ENCODE measurements at regions not wholly inside any gene's neighbourhood (a gene's known extent, or its start where the extent isn't known, plus 50 kb on each side); places are given as distances from the start of the nearest gene placed in this dataset.
A peak's percentile ranks its signal among the peaks of the same experiment; 100 is the strongest.

DNA sequence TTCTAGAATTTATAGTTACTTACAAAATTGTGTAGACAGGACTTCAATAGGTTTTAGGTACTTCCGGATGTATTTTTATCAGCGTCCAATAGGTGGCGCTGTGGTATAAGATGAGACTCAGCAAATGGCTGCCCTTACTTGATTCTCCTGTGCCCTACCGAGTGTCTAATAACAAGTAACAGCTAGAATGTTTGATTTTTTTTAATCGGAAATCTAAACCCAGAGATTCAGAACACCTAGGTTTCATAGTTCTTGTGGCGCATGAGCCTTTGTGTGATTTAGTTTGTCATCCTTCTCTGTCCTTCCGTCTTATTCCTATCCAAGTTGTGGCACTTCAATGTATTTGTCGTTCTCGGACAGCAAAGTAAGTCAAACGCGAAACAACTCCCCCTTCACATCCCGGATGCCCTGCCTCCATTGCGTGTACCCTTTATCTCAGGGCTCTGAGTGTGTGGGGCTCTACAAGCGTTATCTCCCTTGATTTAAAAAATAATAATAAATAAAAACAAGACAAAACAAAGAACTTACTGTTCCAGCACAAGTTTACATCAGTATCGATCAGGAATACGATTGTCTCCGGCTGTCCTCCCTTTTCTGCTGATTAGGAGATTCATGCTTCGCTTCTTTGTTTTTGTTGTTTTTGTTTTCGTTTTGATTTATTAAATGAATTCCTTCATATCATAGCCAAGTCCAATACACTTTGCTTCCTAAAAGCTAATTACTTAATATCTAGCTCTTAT lies 50.7 kb upstream of the SLC30A5 start (continued):
- TF ChIP-seq FOXJ3 (CRISPR knock-in tag; IDR thresholded peaks at IDR 0.05), result no peak
- no peak for TF ChIP-seq GATA2 (CRISPR knock-in tag; IDR thresholded peaks at IDR 0.05)
- TF ChIP-seq, protein P1, sequence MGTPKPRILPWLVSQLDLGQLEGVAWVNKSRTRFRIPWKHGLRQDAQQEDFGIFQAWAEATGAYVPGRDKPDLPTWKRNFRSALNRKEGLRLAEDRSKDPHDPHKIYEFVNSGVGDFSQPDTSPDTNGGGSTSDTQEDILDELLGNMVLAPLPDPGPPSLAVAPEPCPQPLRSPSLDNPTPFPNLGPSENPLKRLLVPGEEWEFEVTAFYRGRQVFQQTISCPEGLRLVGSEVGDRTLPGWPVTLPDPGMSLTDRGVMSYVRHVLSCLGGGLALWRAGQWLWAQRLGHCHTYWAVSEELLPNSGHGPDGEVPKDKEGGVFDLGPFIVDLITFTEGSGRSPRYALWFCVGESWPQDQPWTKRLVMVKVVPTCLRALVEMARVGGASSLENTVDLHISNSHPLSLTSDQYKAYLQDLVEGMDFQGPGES (IDR thresholded peaks at IDR 0.05; ENCODE audit: low read depth, low read length), result no peak
- TF ChIP-seq, protein P2, sequence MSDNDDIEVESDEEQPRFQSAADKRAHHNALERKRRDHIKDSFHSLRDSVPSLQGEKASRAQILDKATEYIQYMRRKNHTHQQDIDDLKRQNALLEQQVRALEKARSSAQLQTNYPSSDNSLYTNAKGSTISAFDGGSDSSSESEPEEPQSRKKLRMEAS (IDR thresholded peaks at IDR 0.05; ENCODE audit: low read depth), result no peak
- TF ChIP-seq EZH2phosphoT487 (IDR thresholded peaks at IDR 0.05; ENCODE audit: borderline replicate concordance, low read depth), result no peak
- TF ChIP-seq YY1 (IDR thresholded peaks at IDR 0.05; ENCODE audit: low read depth), result peak; percentile 80; the same call in 1 of the 2 replicates
- TF ChIP-seq, protein P3, sequence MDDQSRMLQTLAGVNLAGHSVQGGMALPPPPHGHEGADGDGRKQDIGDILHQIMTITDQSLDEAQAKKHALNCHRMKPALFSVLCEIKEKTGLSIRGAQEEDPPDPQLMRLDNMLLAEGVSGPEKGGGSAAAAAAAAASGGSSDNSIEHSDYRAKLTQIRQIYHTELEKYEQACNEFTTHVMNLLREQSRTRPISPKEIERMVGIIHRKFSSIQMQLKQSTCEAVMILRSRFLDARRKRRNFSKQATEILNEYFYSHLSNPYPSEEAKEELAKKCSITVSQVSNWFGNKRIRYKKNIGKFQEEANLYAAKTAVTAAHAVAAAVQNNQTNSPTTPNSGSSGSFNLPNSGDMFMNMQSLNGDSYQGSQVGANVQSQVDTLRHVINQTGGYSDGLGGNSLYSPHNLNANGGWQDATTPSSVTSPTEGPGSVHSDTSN (IDR thresholded peaks at IDR 0.05), result no peak

DNA sequence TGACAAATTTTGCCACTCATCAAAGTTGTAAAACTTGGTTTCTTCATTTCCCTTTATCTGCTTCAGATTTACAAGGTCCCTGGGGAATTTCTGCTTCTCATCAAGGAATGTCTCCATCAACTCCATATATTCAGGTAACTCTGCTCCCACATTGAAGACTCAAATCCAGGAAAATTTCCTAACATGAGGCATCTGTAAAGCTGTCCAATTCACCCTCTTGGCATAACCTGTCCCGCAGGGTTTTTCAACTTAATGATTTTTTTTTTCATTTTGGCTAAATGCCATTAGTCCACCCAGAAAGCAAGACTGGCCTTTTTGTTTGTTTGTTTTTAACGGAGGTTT lies 50.2 kb upstream of the SLC30A5 start:
- DNase-seq, result no peak
- no peaks in the 10 kb centered on the region for H3K36me3 ChIP-seq (replicated peaks in 1 of 2; ENCODE audit: control insufficient read depth in 1 of 2, insufficient read depth in 2 of 2, low read length in 1 of 2)

More for the DNA sequence above, 50.2 kb upstream of the SLC30A5 start:
- Histone ChIP-seq H3K27ac (ENCODE audit: low read depth in 2 of 2, low read length in 1 of 2) (no peak overlapping the region), H3K4me2 (no peak overlapping the region), H3K27me3 (ENCODE audit: insufficient read depth) (no peaks in the 10 kb centered on the region), H2AFZ (ENCODE audit: low read depth) (peak overlapping the region; percentile 88), H3F3A (replicated peaks; ENCODE audit: insufficient read depth) (no peaks in the 10 kb centered on the region), H3K4me3 (ENCODE audit: low read depth in 2 of 2, low read length in 1 of 2) (no peak overlapping the region), H3K79me2 (ENCODE audit: insufficient read depth) (no peaks in the 10 kb centered on the region), H3K9ac (no peak overlapping the region), H4K20me1 (ENCODE audit: insufficient read depth) (no peaks in the 10 kb centered on the region), H3K4me1 (ENCODE audit: control insufficient read depth in 1 of 2, insufficient read depth in 2 of 2, low read depth in 1 of 2, low read length in 1 of 2) (no peaks in the 10 kb centered on the region; a peak in 1 of 4 replicates), H3K9me3 (no peaks in the 10 kb centered on the region), H3K9me2 (no peaks in the 10 kb centered on the region)
- ChIA-PET CTCF (interaction anchor here (0.8 to 9.5 kb wide), 13 partner anchors 8 to 771 kb away, joined by 3 to 262 read pairs (median 5); partner anchors contain the start of gene SLC30A5), POLR2A (no interaction called here)
- WGBS (ENCODE audit: low lambda C conversion rate), result 84% methylated on average over 2 of the region's 2 CpGs
- TF ChIP-seq, protein P4, sequence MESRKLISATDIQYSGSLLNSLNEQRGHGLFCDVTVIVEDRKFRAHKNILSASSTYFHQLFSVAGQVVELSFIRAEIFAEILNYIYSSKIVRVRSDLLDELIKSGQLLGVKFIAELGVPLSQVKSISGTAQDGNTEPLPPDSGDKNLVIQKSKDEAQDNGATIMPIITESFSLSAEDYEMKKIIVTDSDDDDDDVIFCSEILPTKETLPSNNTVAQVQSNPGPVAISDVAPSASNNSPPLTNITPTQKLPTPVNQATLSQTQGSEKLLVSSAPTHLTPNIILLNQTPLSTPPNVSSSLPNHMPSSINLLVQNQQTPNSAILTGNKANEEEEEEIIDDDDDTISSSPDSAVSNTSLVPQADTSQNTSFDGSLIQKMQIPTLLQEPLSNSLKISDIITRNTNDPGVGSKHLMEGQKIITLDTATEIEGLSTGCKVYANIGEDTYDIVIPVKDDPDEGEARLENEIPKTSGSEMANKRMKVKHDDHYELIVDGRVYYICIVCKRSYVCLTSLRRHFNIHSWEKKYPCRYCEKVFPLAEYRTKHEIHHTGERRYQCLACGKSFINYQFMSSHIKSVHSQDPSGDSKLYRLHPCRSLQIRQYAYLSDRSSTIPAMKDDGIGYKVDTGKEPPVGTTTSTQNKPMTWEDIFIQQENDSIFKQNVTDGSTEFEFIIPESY (IDR thresholded peaks at IDR 0.05; ENCODE audit: borderline replicate concordance, low read depth), result no peak
- TF ChIP-seq NFIC (IDR thresholded peaks at IDR 0.05; ENCODE audit: borderline replicate concordance) (no peak), RAD21 (IDR thresholded peaks at IDR 0.05; ENCODE audit: low read length) (no peak), YY1 (IDR thresholded peaks at IDR 0.05; ENCODE audit: low read depth) (no peak), RCOR1 (IDR thresholded peaks at IDR 0.05; ENCODE audit: low read length) (no peak), EZH2phosphoT487 (IDR thresholded peaks at IDR 0.05; ENCODE audit: borderline replicate concordance, low read depth) (no peak), JUND (IDR thresholded peaks at IDR 0.05) (no peak), EP300 (IDR thresholded peaks at IDR 0.05; ENCODE audit: borderline replicate concordance in 1 of 2, low read depth in 1 of 2, low read length in 1 of 2) (no peak), FOXJ3 (CRISPR knock-in tag; IDR thresholded peaks at IDR 0.05) (no peak), RXRA (IDR thresholded peaks at IDR 0.05; ENCODE audit: borderline replicate concordance, low read depth) (no peak), TAF1 (IDR thresholded peaks at IDR 0.05; ENCODE audit: borderline replicate concordance, low read depth, low read length) (no peak), TEAD4 (IDR thresholded peaks at IDR 0.05; ENCODE audit: borderline replicate concordance, insufficient read depth) (no peak), NRF1 (IDR thresholded peaks at IDR 0.05; ENCODE audit: low read depth, low read length) (no peak)
- TF ChIP-seq, protein P1 (IDR thresholded peaks at IDR 0.05; ENCODE audit: low read depth, low read length), result no peak
- TF ChIP-seq, protein P2 (IDR thresholded peaks at IDR 0.05; ENCODE audit: low read depth), result no peak
- TF ChIP-seq, protein P5, sequence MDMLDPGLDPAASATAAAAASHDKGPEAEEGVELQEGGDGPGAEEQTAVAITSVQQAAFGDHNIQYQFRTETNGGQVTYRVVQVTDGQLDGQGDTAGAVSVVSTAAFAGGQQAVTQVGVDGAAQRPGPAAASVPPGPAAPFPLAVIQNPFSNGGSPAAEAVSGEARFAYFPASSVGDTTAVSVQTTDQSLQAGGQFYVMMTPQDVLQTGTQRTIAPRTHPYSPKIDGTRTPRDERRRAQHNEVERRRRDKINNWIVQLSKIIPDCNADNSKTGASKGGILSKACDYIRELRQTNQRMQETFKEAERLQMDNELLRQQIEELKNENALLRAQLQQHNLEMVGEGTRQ (IDR thresholded peaks at IDR 0.05; ENCODE audit: borderline replicate concordance, low read depth, low read length), result no peak
- TF ChIP-seq, protein P6, sequence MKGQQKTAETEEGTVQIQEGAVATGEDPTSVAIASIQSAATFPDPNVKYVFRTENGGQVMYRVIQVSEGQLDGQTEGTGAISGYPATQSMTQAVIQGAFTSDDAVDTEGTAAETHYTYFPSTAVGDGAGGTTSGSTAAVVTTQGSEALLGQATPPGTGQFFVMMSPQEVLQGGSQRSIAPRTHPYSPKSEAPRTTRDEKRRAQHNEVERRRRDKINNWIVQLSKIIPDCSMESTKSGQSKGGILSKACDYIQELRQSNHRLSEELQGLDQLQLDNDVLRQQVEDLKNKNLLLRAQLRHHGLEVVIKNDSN (IDR thresholded peaks at IDR 0.05; ENCODE audit: borderline replicate concordance, low read depth), result no peak
